Stimulated activated CD8-positive, alpha-beta memory T cell treated with anti-CD3 and anti-CD28 coated beads, Interleukin-7, amount 100 ng/mL, for 24 hours (primary cell): ENCODE measurements at regions not wholly inside any gene's neighbourhood (a gene's known extent, or its start where the extent isn't known, plus 50 kb on each side); places are given as distances from the start of the nearest gene placed in this dataset.

Experiments
- DNase-seq: peaks from one replicate; pipeline ENCODE4 v3.0.0-alpha.2; 2020; ENCODE audit warnings: low read depth

- DNase-seq, result no peak
Observed at GRCh38 chr22:48331691-48332220, 1495.9 kb downstream of the BRD1 start.

- DNase-seq, result no peak
Observed at GRCh38 chr22:48331266-48331665, 1496.4 kb downstream of the BRD1 start.

GRCh38 chr22:48327721-48328120, 1500.0 kb downstream of the BRD1 start:
- DNase-seq, result no peak

GRCh38 chr22:48323746-48324145, 1503.9 kb downstream of the BRD1 start:
- no peak for DNase-seq

GRCh38 chr22:48322907-48323306, 1504.8 kb downstream of the BRD1 start:
- no peak for DNase-seq

- DNase-seq, result no peak
Observed at GRCh38 chr22:48321986-48322545, 1505.6 kb downstream of the BRD1 start.

GRCh38 chr22:48320683-48321451, 1506.8 kb downstream of the BRD1 start:
- no peak for DNase-seq

- DNase-seq, result no peak
Observed at GRCh38 chr22:48320048-48320682, 1507.5 kb downstream of the BRD1 start.

- no peak for DNase-seq
Observed at GRCh38 chr22:48319321-48320047, 1508.2 kb downstream of the BRD1 start.

- DNase-seq, result no peak
Observed at GRCh38 chr22:48318575-48319320, 1508.9 kb downstream of the BRD1 start.

GRCh38 chr22:48318173-48318572, 1509.5 kb downstream of the BRD1 start:
- no peak for DNase-seq

- no peak for DNase-seq
Observed at GRCh38 chr22:48316257-48317250, 1511.1 kb downstream of the BRD1 start.

- no peak for DNase-seq
Observed at GRCh38 chr22:48315439-48316256, 1512.0 kb downstream of the BRD1 start.

- no peak for DNase-seq
Observed at GRCh38 chr22:48314073-48314472, 1513.6 kb downstream of the BRD1 start.

- DNase-seq, result no peak
Observed at GRCh38 chr22:48313175-48313830, 1514.4 kb downstream of the BRD1 start.

GRCh38 chr22:48310740-48311139, 1516.9 kb downstream of the BRD1 start:
- DNase-seq, result no peak

GRCh38 chr22:48310289-48310688, 1517.4 kb downstream of the BRD1 start:
- no peak for DNase-seq

- no peak for DNase-seq
Observed at GRCh38 chr22:48309836-48310235, 1517.8 kb downstream of the BRD1 start.

GRCh38 chr22:48309115-48309705, 1518.5 kb downstream of the BRD1 start:
- DNase-seq, result no peak
